Mammary epithelial cell (primary cell): ENCODE measurements at regions not wholly inside any gene's neighbourhood (a gene's known extent, or its start where the extent isn't known, plus 50 kb on each side); places are given as distances from the start of the nearest gene placed in this dataset.

Source experiments
- EZH2 ChIP-seq: IDR thresholded peaks from 2 replicates; pipeline ENCODE4 v1.6.1; 2012; ENCODE audit warnings: low read length, inconsistent platforms, borderline replicate concordance
- TF ChIP-seq, protein P1 (sequence below), 2 donors: IDR thresholded peaks in 1 of 2; conservative IDR thresholded peaks in 1 of 2; 2 replicates each; pipeline ENCODE4 v1.5.1; 2011 to 2012; ENCODE audit warnings: inconsistent platforms in 2 of 2, low read length in 2 of 2, mild to moderate bottlenecking in 2 of 2, control low read depth in 1 of 2, low read depth in 1 of 2; ENCODE audit not compliant: insufficient read depth in 1 of 2; ENCODE audit errors: extremely low read depth in 1 of 2

DNA sequence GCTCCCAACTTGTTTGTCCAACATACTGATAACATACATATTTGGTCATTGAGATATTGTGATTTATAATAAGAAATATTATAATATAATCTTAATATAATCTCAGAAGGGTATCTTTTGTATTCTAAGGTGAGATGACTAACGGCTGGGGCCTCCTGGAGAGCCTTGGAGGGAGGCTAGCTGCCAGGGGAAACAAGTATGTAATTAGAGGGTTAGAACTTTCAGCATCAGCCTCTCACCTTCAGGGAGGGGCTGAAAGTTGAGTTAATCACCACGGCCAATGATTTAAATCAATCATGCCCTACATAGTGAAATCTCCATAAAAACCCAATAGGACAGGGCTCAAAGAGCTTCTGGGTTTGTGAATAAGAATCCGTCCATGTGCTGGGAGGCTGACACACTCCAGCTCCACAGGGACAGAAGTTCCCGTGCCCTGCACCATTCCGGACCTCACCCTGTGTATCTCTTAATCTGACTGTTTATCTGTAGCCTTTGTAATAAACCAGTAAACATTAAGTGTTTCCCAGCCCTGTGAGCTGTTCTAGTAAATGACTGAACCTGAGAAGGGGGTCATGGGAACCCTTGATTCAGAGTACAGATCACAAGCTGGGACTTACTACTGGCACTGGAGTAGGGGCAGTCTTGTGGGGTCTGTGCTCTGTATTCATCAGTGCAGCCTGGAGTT is 86.3 kb upstream of the STEAP1B start:
- TF ChIP-seq, protein P1, sequence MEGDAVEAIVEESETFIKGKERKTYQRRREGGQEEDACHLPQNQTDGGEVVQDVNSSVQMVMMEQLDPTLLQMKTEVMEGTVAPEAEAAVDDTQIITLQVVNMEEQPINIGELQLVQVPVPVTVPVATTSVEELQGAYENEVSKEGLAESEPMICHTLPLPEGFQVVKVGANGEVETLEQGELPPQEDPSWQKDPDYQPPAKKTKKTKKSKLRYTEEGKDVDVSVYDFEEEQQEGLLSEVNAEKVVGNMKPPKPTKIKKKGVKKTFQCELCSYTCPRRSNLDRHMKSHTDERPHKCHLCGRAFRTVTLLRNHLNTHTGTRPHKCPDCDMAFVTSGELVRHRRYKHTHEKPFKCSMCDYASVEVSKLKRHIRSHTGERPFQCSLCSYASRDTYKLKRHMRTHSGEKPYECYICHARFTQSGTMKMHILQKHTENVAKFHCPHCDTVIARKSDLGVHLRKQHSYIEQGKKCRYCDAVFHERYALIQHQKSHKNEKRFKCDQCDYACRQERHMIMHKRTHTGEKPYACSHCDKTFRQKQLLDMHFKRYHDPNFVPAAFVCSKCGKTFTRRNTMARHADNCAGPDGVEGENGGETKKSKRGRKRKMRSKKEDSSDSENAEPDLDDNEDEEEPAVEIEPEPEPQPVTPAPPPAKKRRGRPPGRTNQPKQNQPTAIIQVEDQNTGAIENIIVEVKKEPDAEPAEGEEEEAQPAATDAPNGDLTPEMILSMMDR (conservative IDR thresholded peaks at IDR 0.05 in 1 of 2, IDR thresholded peaks at IDR 0.05 in 1 of 2; ENCODE audit: extremely low read depth in 1 of 2, insufficient read depth in 1 of 2, low read depth in 1 of 2, low read length in 2 of 2): no peak
- no peak for TF ChIP-seq EZH2
